ENCODE measurements at regions not wholly inside any gene's neighbourhood (a gene's known extent, or its start where the extent isn't known, plus 50 kb on each side); places are given as distances from the start of the nearest gene placed in this dataset.

DNA sequence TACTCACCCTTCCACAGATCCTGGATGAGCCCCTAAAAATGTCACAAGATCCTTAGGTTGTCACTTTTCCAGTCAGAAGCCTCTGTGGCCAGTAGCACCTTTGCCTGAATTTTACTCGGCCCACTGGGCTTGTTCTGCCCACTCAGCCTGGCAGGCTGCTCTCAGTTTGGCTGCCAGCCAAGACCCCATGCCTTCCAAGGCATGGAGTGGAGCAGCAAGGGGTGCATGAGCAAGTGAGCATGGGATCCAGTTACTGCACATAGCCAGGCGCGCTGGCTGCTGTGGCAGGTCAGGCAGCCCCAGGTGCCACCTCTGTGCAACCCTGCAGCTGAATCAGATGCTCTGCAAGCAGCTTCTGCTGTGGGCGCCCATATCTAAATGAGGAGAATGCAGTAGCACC is 79.3 kb downstream of the CGGBP1 start:
- peaks cover 4 to 10% (median 5%) of the 10 kb centered on the region in 5 donors for H3K27me3 Mint-ChIP-seq
- Histone ChIP-seq H3K4me3 (ENCODE audit: low read length) (no peak overlapping the region), H3K27me3 (ENCODE audit: control insufficient read depth in 2 of 2, insufficient read depth in 2 of 2, low read length in 2 of 2) (no peaks in the 10 kb centered on the region), H3K36me3 (ENCODE audit: control insufficient read depth in 2 of 3, insufficient read depth in 3 of 3, low read length in 3 of 3) (no peaks in the 10 kb centered on the region), H3K4me1 (ENCODE audit: control insufficient read depth in 2 of 2, insufficient read depth in 2 of 2, low read length in 2 of 2) (no peaks in the 10 kb centered on the region), H3K27ac (ENCODE audit: low read depth, low read length) (no peak overlapping the region), H3K9me3 (ENCODE audit: control insufficient read depth in 2 of 3, low read length in 3 of 3) (no peaks in the 10 kb centered on the region)
- ChIA-PET CTCF (no interaction called here), POLR2A (no interaction called here)
- no peak for DNase-seq
- no peak overlapping the region for H3K27ac Mint-ChIP-seq
- no peaks in the 10 kb centered on the region for H3K36me3 Mint-ChIP-seq
- no peaks in the 10 kb centered on the region for H3K4me1 Mint-ChIP-seq
- peaks cover 0 to 5% (median 0%) of the 10 kb centered on the region in 11 donors for H3K9me3 Mint-ChIP-seq
- no peak overlapping the region for H3K4me3 Mint-ChIP-seq
- intact Hi-C loops (cut with micrococcal nuclease): no loop called here
- ATAC-seq: no peak

DNA sequence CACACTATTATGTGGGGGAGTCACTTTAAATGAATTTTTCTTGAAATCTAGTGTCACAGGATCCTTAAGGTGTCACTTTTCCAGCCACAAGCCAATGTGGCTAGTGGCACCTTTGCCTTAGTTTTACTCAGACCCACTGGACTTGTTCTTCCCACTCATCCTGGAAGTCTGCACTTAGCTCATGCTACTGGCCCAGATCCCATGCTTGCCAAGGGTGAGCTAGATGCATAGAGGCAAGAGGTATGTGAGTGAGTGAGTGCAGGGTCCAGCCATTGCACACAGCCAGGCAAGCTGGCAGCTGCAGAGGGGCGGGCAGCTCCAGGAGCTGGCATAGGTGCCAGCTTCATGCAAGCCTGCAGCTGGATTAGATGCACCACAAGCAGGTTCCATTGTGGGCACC is 81.0 kb downstream of the CGGBP1 start:
- H3K9me3 ChIP-seq (ENCODE audit: control insufficient read depth in 2 of 3, low read length in 3 of 3): no peaks in the 10 kb centered on the region
- ChIA-PET CTCF (no interaction called here), POLR2A (no interaction called here)
- no peak overlapping the region for H3K27ac ChIP-seq (ENCODE audit: low read depth, low read length)
- Mint-ChIP-seq H3K27ac (no peak overlapping the region), H3K4me3 (no peak overlapping the region), H3K27me3 (peaks cover 5 to 11% (median 8%) of the 10 kb centered on the region in 5 donors), H3K9me3 (peaks cover 0 to 5% (median 0%) of the 10 kb centered on the region in 11 donors), H3K36me3 (no peaks in the 10 kb centered on the region), H3K4me1 (no peaks in the 10 kb centered on the region)
- no peaks in the 10 kb centered on the region for H3K36me3 ChIP-seq (ENCODE audit: control insufficient read depth in 2 of 3, insufficient read depth in 3 of 3, low read length in 3 of 3)
- no peak overlapping the region for H3K4me3 ChIP-seq (ENCODE audit: low read length)
- DNase-seq (no peak), ATAC-seq (no peak)
- no peaks in the 10 kb centered on the region for H3K4me1 ChIP-seq (ENCODE audit: control insufficient read depth in 2 of 2, insufficient read depth in 2 of 2, low read length in 2 of 2)
- H3K27me3 ChIP-seq (ENCODE audit: control insufficient read depth in 2 of 2, insufficient read depth in 2 of 2, low read length in 2 of 2): no peaks in the 10 kb centered on the region
- intact Hi-C loops (cut with micrococcal nuclease): no loop called here

DNA sequence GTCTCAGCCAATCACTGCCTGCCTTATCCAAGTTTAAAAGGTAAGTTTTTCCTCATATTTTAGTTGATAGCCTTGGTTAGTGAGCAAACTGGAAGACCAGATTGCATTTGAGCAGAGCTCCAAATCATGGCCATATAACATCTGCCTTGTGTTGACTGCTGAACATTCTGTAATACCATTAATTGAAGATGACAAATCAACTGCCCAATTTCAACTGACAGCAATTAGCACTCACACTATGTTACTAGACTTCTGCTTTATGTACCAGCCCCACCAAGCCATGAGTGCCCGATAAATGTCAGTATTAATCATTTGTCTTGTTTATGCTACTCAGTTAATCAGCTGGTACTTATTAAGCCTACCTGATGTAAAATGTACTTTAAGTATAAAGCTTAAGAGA is 83.1 kb downstream of the CGGBP1 start:
- H3K27ac Mint-ChIP-seq: no peak overlapping the region
- DNase-seq (no peak), ATAC-seq (no peak)
- H3K36me3 Mint-ChIP-seq: no peaks in the 10 kb centered on the region
- no peaks in the 10 kb centered on the region for H3K4me1 Mint-ChIP-seq
- no peaks in the 10 kb centered on the region for H3K36me3 ChIP-seq (ENCODE audit: control insufficient read depth in 2 of 3, insufficient read depth in 3 of 3, low read length in 3 of 3)
- peaks cover 0 to 4% (median 0%) of the 10 kb centered on the region in 11 donors for H3K9me3 Mint-ChIP-seq
- H3K4me3 Mint-ChIP-seq: no peak overlapping the region
- intact Hi-C loops (cut with micrococcal nuclease): no loop called here
- CTCF ChIA-PET: interaction anchor here (0.6 kb wide), 1 partner anchor 617 kb away, joined by 3 read pairs; no protein-coding TSS in a partner anchor
- no peak overlapping the region for H3K27ac ChIP-seq (ENCODE audit: low read depth, low read length)
- no peaks in the 10 kb centered on the region for H3K27me3 ChIP-seq (ENCODE audit: control insufficient read depth in 2 of 2, insufficient read depth in 2 of 2, low read length in 2 of 2)
- peaks cover 5 to 15% (median 8%) of the 10 kb centered on the region in 5 donors for H3K27me3 Mint-ChIP-seq
- no peak overlapping the region for H3K4me3 ChIP-seq (ENCODE audit: low read length)
- no peaks in the 10 kb centered on the region for H3K9me3 ChIP-seq (ENCODE audit: control insufficient read depth in 2 of 3, low read length in 3 of 3)
- POLR2A ChIA-PET: no interaction called here
- no peaks in the 10 kb centered on the region for H3K4me1 ChIP-seq (ENCODE audit: control insufficient read depth in 2 of 2, insufficient read depth in 2 of 2, low read length in 2 of 2)

DNA sequence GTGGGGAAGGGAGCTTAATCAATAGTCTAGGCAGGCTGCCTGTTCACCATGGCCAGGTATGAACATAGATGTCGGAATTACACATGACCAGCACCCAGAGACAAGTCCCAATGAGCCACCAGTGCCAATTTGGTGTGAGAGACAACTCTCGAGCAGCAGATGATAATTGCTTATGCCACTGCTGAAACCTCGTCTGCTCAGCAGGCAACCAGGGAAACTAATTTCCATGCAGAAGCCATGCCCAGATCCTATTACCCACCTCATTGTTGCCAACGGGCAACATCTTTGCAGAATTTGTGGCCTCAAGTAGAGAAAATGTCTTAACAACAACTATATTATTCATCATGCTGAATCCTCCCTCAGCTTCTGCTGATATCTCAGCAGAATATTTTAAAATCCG is 84.9 kb downstream of the CGGBP1 start:
- POLR2A ChIA-PET: no interaction called here
- Histone ChIP-seq H3K27me3 (ENCODE audit: control insufficient read depth in 2 of 2, insufficient read depth in 2 of 2, low read length in 2 of 2) (no peaks in the 10 kb centered on the region), H3K27ac (ENCODE audit: low read depth, low read length) (no peak overlapping the region), H3K4me3 (ENCODE audit: low read length) (no peak overlapping the region), H3K4me1 (ENCODE audit: control insufficient read depth in 2 of 2, insufficient read depth in 2 of 2, low read length in 2 of 2) (no peaks in the 10 kb centered on the region), H3K9me3 (ENCODE audit: control insufficient read depth in 2 of 3, low read length in 3 of 3) (no peaks in the 10 kb centered on the region), H3K36me3 (ENCODE audit: control insufficient read depth in 2 of 3, insufficient read depth in 3 of 3, low read length in 3 of 3) (no peaks in the 10 kb centered on the region)
- Mint-ChIP-seq H3K36me3 (no peaks in the 10 kb centered on the region), H3K9me3 (peaks cover 0 to 4% (median 0%) of the 10 kb centered on the region in 11 donors), H3K27ac (no peak overlapping the region), H3K4me1 (no peaks in the 10 kb centered on the region), H3K4me3 (no peak overlapping the region), H3K27me3 (peaks cover 5 to 15% (median 8%) of the 10 kb centered on the region in 5 donors)
- intact Hi-C loops (cut with micrococcal nuclease): no loop called here
- CTCF ChIA-PET: interaction anchor here (0.7 kb wide), 1 partner anchor 16 kb away, joined by 3 read pairs; no protein-coding TSS in a partner anchor
- ATAC-seq (no peak), DNase-seq (no peak)

DNA sequence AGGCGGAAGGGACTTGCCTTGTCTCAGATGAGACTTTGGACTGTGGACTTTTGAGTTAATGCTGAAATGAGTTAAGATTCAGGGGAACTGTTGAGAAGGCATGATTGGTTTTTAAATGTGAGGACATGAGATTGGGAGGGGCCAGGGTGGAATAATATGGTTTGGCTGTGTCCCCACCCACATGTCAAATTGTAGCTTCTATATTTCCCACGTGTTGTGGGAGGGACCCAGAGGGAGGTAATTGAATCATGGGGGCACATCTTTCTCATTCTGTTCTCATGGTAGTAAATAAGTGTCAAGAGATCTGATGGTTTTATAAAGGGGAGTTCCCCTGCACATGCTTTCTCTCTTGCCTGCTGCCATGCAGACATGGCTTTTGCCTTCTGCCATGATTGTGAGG is 89.2 kb downstream of the CGGBP1 start:
- ChIA-PET CTCF (no interaction called here), POLR2A (no interaction called here)
- peaks cover 0 to 2% (median 0%) of the 10 kb centered on the region in 11 donors for H3K9me3 Mint-ChIP-seq
- Histone ChIP-seq H3K4me3 (ENCODE audit: low read length) (no peak overlapping the region), H3K4me1 (ENCODE audit: control insufficient read depth in 2 of 2, insufficient read depth in 2 of 2, low read length in 2 of 2) (no peaks in the 10 kb centered on the region), H3K36me3 (ENCODE audit: control insufficient read depth in 2 of 3, insufficient read depth in 3 of 3, low read length in 3 of 3) (no peaks in the 10 kb centered on the region), H3K27me3 (ENCODE audit: control insufficient read depth in 2 of 2, insufficient read depth in 2 of 2, low read length in 2 of 2) (no peaks in the 10 kb centered on the region), H3K27ac (ENCODE audit: low read depth, low read length) (no peak overlapping the region), H3K9me3 (ENCODE audit: control insufficient read depth in 2 of 3, low read length in 3 of 3) (no peaks in the 10 kb centered on the region)
- H3K36me3 Mint-ChIP-seq: no peaks in the 10 kb centered on the region
- DNase-seq: no peak
- no peaks in the 10 kb centered on the region for H3K4me1 Mint-ChIP-seq
- no peak overlapping the region for H3K27ac Mint-ChIP-seq
- no peak for ATAC-seq
- intact Hi-C loops (cut with micrococcal nuclease): no loop called here
- peaks cover 0 to 14% (median 6%) of the 10 kb centered on the region in 5 donors for H3K27me3 Mint-ChIP-seq
- H3K4me3 Mint-ChIP-seq: no peak overlapping the region

DNA sequence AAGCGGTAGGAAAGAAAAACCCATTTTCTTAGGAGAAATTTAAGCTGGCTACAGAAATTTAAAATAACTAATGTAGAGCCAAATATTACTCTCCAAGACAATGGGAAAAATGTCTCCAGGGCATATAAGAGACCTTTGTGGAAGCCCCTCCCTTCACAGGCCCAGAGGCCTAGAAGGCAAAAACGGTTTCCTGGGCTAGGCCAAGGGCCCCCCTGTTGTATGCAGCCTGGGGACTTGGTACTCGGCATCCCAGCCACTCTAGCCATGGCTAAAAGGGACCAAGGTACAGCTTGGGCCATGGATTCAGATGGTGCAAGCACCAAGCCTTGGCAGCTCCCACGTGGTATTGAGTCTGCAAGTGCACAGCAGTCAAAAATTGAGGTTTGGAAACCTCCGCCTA is 90.1 kb downstream of the CGGBP1 start:
- H3K9me3 Mint-ChIP-seq: peaks cover 0 to 2% (median 0%) of the 10 kb centered on the region in 11 donors
- ATAC-seq (no peak), DNase-seq (no peak)
- intact Hi-C loops (cut with micrococcal nuclease): no loop called here
- H3K36me3 Mint-ChIP-seq: no peaks in the 10 kb centered on the region
- Histone ChIP-seq H3K36me3 (ENCODE audit: control insufficient read depth in 2 of 3, insufficient read depth in 3 of 3, low read length in 3 of 3) (no peaks in the 10 kb centered on the region), H3K4me1 (ENCODE audit: control insufficient read depth in 2 of 2, insufficient read depth in 2 of 2, low read length in 2 of 2) (no peaks in the 10 kb centered on the region), H3K9me3 (ENCODE audit: control insufficient read depth in 2 of 3, low read length in 3 of 3) (no peaks in the 10 kb centered on the region), H3K4me3 (ENCODE audit: low read length) (no peak overlapping the region), H3K27ac (ENCODE audit: low read depth, low read length) (no peak overlapping the region), H3K27me3 (ENCODE audit: control insufficient read depth in 2 of 2, insufficient read depth in 2 of 2, low read length in 2 of 2) (no peaks in the 10 kb centered on the region)
- POLR2A ChIA-PET: no interaction called here
- peaks cover 0 to 16% (median 6%) of the 10 kb centered on the region in 5 donors for H3K27me3 Mint-ChIP-seq
- CTCF ChIA-PET: no interaction called here
- no peaks in the 10 kb centered on the region for H3K4me1 Mint-ChIP-seq
- H3K4me3 Mint-ChIP-seq: no peak overlapping the region
- H3K27ac Mint-ChIP-seq: no peak overlapping the region

DNA sequence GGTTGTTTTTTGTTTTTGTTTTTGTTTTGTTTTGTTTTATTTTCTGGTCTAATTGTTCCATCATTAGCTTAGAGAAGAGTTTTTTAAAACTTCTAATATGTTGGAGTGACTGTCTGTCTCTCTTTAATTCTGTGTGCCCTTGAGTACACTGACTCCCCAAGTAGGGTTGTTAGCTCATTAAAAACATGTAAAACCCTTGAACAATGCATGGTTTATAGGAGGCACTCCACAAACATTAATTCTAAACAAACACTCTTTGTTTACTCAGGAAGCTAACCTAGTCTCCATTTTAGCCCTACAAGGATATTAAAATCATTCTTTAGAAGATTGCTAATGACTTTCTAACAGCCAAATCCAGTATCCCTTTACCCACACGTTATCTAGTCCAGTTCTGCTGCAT is 100.5 kb downstream of the CGGBP1 start:
- ChIA-PET POLR2A (no interaction called here), CTCF (no interaction called here)
- Histone ChIP-seq H3K9me3 (ENCODE audit: control insufficient read depth in 2 of 3, low read length in 3 of 3) (no peaks in the 10 kb centered on the region), H3K27me3 (ENCODE audit: control insufficient read depth in 2 of 2, insufficient read depth in 2 of 2, low read length in 2 of 2) (no peaks in the 10 kb centered on the region), H3K27ac (ENCODE audit: low read depth, low read length) (no peak overlapping the region), H3K4me3 (ENCODE audit: low read length) (no peak overlapping the region), H3K4me1 (ENCODE audit: control insufficient read depth in 2 of 2, insufficient read depth in 2 of 2, low read length in 2 of 2) (no peaks in the 10 kb centered on the region), H3K36me3 (ENCODE audit: control insufficient read depth in 2 of 3, insufficient read depth in 3 of 3, low read length in 3 of 3) (no peaks in the 10 kb centered on the region)
- Mint-ChIP-seq H3K4me3 (no peak overlapping the region), H3K36me3 (no peaks in the 10 kb centered on the region), H3K27me3 (peaks cover 4 to 31% (median 19%) of the 10 kb centered on the region in 5 donors), H3K4me1 (no peaks in the 10 kb centered on the region), H3K27ac (no peak overlapping the region), H3K9me3 (no peaks in the 10 kb centered on the region)
- intact Hi-C loops (cut with micrococcal nuclease): no loop called here
- no peak for DNase-seq
- ATAC-seq: no peak

Measured in naive thymus-derived CD4-positive, alpha-beta T cell (primary cell).